ENCODE measurements at regions not wholly inside any gene's neighbourhood (a gene's known extent, or its start where the extent isn't known, plus 50 kb on each side); places are given as distances from the start of the nearest gene placed in this dataset.

DNA sequence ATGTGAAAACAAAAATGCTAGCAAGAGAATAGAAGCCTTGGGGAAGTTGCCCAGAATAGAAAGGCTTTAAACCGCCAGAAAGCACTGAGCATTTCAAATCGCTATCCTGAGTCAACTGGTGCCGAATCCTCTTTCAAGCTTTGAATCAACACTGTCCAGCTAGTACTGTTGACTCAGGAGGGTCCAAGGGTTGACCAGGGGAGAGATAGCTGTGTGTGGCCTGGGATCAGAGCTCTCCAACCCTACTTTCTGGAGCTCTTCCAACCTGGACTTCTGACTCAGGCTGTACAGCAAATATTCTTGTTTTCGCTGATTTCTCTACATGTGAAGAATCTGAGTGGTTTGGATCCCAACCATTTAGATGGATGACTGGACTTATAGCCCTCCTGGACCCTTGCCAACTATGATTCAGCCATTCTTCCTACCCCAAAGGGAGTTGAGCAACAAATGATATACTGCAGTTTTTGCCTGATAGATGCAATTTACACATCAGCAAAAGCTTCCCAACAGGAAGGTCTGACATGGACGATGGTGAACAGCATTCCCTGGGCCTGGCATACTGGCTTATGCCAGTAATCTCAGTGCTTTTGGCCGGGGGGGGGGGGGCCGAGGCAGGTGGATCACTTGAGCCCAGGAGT is 154.0 kb upstream of the SDK2 start (continued):
- peak; percentile 100 for TF ChIP-seq AHDC1 (CRISPR knock-in tag; IDR thresholded peaks at IDR 0.05; ENCODE audit: borderline replicate concordance)
- 0 out of 2 replicates have a peak, but pooled peaks have one; percentile 17 for TF ChIP-seq ZNF343 (CRISPR knock-in tag; IDR thresholded peaks at IDR 0.05)
- TF ChIP-seq NR2F6 (IDR thresholded peaks at IDR 0.05) = peak; percentile 75
- TF ChIP-seq NR2F6 (CRISPR knock-in tag; IDR thresholded peaks at IDR 0.05) = peak; percentile 83
- no peak for TF ChIP-seq ZFYVE20 (CRISPR knock-in tag; IDR thresholded peaks at IDR 0.05; ENCODE audit: borderline replicate concordance, low read depth)
- TF ChIP-seq ZFP36 (IDR thresholded peaks at IDR 0.05; ENCODE audit: borderline replicate concordance, low read depth, low read length, partially characterized antibody) = peak; percentile 46
- TF ChIP-seq PRMT3 (CRISPR knock-in tag; IDR thresholded peaks at IDR 0.05; ENCODE audit: borderline replicate concordance, low read depth) = 0 out of 2 replicates have a peak, but pooled peaks have one; percentile 64
- TF ChIP-seq, protein P1, sequence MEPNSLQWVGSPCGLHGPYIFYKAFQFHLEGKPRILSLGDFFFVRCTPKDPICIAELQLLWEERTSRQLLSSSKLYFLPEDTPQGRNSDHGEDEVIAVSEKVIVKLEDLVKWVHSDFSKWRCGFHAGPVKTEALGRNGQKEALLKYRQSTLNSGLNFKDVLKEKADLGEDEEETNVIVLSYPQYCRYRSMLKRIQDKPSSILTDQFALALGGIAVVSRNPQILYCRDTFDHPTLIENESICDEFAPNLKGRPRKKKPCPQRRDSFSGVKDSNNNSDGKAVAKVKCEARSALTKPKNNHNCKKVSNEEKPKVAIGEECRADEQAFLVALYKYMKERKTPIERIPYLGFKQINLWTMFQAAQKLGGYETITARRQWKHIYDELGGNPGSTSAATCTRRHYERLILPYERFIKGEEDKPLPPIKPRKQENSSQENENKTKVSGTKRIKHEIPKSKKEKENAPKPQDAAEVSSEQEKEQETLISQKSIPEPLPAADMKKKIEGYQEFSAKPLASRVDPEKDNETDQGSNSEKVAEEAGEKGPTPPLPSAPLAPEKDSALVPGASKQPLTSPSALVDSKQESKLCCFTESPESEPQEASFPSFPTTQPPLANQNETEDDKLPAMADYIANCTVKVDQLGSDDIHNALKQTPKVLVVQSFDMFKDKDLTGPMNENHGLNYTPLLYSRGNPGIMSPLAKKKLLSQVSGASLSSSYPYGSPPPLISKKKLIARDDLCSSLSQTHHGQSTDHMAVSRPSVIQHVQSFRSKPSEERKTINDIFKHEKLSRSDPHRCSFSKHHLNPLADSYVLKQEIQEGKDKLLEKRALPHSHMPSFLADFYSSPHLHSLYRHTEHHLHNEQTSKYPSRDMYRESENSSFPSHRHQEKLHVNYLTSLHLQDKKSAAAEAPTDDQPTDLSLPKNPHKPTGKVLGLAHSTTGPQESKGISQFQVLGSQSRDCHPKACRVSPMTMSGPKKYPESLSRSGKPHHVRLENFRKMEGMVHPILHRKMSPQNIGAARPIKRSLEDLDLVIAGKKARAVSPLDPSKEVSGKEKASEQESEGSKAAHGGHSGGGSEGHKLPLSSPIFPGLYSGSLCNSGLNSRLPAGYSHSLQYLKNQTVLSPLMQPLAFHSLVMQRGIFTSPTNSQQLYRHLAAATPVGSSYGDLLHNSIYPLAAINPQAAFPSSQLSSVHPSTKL (CRISPR knock-in tag; IDR thresholded peaks at IDR 0.05) = peak; percentile 99
- TF ChIP-seq IKZF1 (IDR thresholded peaks at IDR 0.05) = no peak
- TF ChIP-seq, protein P2, sequence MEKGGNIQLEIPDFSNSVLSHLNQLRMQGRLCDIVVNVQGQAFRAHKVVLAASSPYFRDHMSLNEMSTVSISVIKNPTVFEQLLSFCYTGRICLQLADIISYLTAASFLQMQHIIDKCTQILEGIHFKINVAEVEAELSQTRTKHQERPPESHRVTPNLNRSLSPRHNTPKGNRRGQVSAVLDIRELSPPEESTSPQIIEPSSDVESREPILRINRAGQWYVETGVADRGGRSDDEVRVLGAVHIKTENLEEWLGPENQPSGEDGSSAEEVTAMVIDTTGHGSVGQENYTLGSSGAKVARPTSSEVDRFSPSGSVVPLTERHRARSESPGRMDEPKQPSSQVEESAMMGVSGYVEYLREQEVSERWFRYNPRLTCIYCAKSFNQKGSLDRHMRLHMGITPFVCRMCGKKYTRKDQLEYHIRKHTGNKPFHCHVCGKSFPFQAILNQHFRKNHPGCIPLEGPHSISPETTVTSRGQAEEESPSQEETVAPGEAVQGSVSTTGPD (CRISPR knock-in tag; IDR thresholded peaks at IDR 0.05) = no peak
- TF ChIP-seq MAFK (conservative IDR thresholded peaks at IDR 0.05 in 1 of 2, IDR thresholded peaks at IDR 0.05 in 1 of 2; ENCODE audit: low read length in 2 of 2) = peak; percentile 90 to 97
- TF ChIP-seq HNRNPLL (IDR thresholded peaks at IDR 0.05; ENCODE audit: low read depth, low read length, poor library complexity, severe bottlenecking) = no peak
- TF ChIP-seq ZNF574 (CRISPR knock-in tag; IDR thresholded peaks at IDR 0.05) = peak; percentile 79
- TF ChIP-seq KDM4B (CRISPR knock-in tag; IDR thresholded peaks at IDR 0.05) = peak; percentile 78
- no peak for TF ChIP-seq ARNT (IDR thresholded peaks at IDR 0.05)
- TF ChIP-seq ZNF713 (CRISPR knock-in tag; IDR thresholded peaks at IDR 0.05) = no peak

Data from HepG2 (cell line).